HEK293 (cell line): ENCODE measurements at regions not wholly inside any gene's neighbourhood (a gene's known extent, or its start where the extent isn't known, plus 50 kb on each side); places are given as distances from the start of the nearest gene placed in this dataset.

Source experiments
- CTCF ChIA-PET: fragments of 350-600 bp; formaldehyde crosslinking; extraction: SDS; loops from one replicate; lab custom pipeline; 2021; ENCODE audit warnings: antibody characterized with exemption; lab: Yijun Ruan, JAX
- POLR2A ChIA-PET: fragments of 300-600 bp; formaldehyde crosslinking; extraction: SDS; loops from one replicate; lab custom pipeline; 2020; ENCODE audit warnings: antibody characterized with exemption, inconsistent platforms; lab: Yijun Ruan, JAX
- H3K27ac ChIP-seq: fragments of 200-500 bp; sonication (Bioruptor generic); 2 replicates; pipeline ENCODE4 v1.5.1; 2014; ENCODE audit warnings: low read depth, low read length, control low read depth, inconsistent platforms; ENCODE audit errors: extremely low read depth
- H3K36me3 ChIP-seq, 2 experiments: fragments of 200-500 bp in 1 of 2; sonication (Bioruptor generic) in 1 of 2; 1 replicate in 1 of 2; 2 replicates in 1 of 2; pipeline ENCODE4 v1.5.1; 2014 to 2017; ENCODE audit warnings: inconsistent platforms in 2 of 2, low read length in 2 of 2; ENCODE audit not compliant: control insufficient read depth in 2 of 2, insufficient read depth in 1 of 2
- H3K4me1 ChIP-seq: fragments of 200-500 bp; sonication (Bioruptor generic); 2 replicates; pipeline ENCODE4 v1.5.1; 2014; ENCODE audit warnings: mild to moderate bottlenecking, low read length, inconsistent platforms; ENCODE audit not compliant: control insufficient read depth, insufficient read depth
- H3K4me3 ChIP-seq: 2 replicates; pipeline ENCODE4 v1.5.1; 2011; ENCODE audit warnings: low read depth, mild to moderate bottlenecking, control low read depth, low read length, moderate library complexity
- H3K9me3 ChIP-seq: fragments of 200-500 bp; sonication (Bioruptor generic); 2 replicates; pipeline ENCODE4 v1.5.1; 2014; ENCODE audit warnings: low read depth, low read length, inconsistent platforms; ENCODE audit not compliant: control insufficient read depth, insufficient read depth
- IKZF3 ChIP-seq: fragments of 450-650 bp; IDR thresholded peaks from 2 replicates; pipeline ENCODE4 v1.5.0; 2018; ENCODE audit warnings: missing biosample characterization, mild to moderate bottlenecking, missing genetic modification characterization, moderate library complexity
- KLF1 ChIP-seq: fragments of 450-650 bp; formaldehyde crosslinking; IDR thresholded peaks from 2 replicates; pipeline ENCODE4 v1.5.1; 2016; ENCODE audit warnings: missing biosample characterization, missing genetic modification characterization
- KLF10 ChIP-seq: fragments of 450-650 bp; IDR thresholded peaks from 2 replicates; pipeline ENCODE4 v1.5.1; 2018; ENCODE audit warnings: missing biosample characterization, mild to moderate bottlenecking, missing genetic modification characterization
- ZBTB21 ChIP-seq: fragments of 450-650 bp; formaldehyde crosslinking; IDR thresholded peaks from 2 replicates; pipeline ENCODE4 v1.5.1; 2017; ENCODE audit warnings: missing biosample characterization, missing genetic modification characterization
- ZFHX2 ChIP-seq: fragments of 450-650 bp; formaldehyde crosslinking; conservative IDR thresholded peaks from 2 replicates; pipeline ENCODE4 v1.5.1; 2016; ENCODE audit warnings: missing biosample characterization, missing genetic modification characterization
- ZNF132 ChIP-seq: fragments of 450-650 bp; formaldehyde crosslinking; IDR thresholded peaks from 2 replicates; pipeline ENCODE4 v1.5.1; 2017; ENCODE audit warnings: missing biosample characterization, missing genetic modification characterization, borderline replicate concordance
- ZNF302 ChIP-seq: fragments of 450-650 bp; formaldehyde crosslinking; IDR thresholded peaks from 2 replicates; pipeline ENCODE4 v1.5.1; 2016; ENCODE audit warnings: missing biosample characterization, missing genetic modification characterization, low read depth
- ZNF530 ChIP-seq: fragments of 450-650 bp; formaldehyde crosslinking; IDR thresholded peaks from 2 replicates; pipeline ENCODE4 v1.5.1; 2016; ENCODE audit warnings: low read depth, missing biosample characterization, missing genetic modification characterization
- ZNF555 ChIP-seq: fragments of 450-650 bp; formaldehyde crosslinking; conservative IDR thresholded peaks from 2 replicates; pipeline ENCODE4 v1.5.1; 2017; ENCODE audit warnings: missing biosample characterization, mild to moderate bottlenecking, missing genetic modification characterization, inconsistent platforms
- ZNF600 ChIP-seq: fragments of 450-650 bp; formaldehyde crosslinking; IDR thresholded peaks from 2 replicates; pipeline ENCODE4 v1.5.1; 2016; ENCODE audit warnings: missing biosample characterization, missing genetic modification characterization
- ZNF658 ChIP-seq: fragments of 450-650 bp; formaldehyde crosslinking; IDR thresholded peaks from 2 replicates; pipeline ENCODE4; 2016; ENCODE audit warnings: missing biosample characterization, missing genetic modification characterization
- ZNF777 ChIP-seq: fragments of 450-650 bp; formaldehyde crosslinking; IDR thresholded peaks from 2 replicates; pipeline ENCODE4 v1.5.1; 2017; ENCODE audit warnings: missing biosample characterization, missing genetic modification characterization, borderline replicate concordance
- ZSCAN30 ChIP-seq: fragments of 450-650 bp; IDR thresholded peaks from 2 replicates; pipeline ENCODE4 v1.5.1; 2018; ENCODE audit warnings: missing biosample characterization, mild to moderate bottlenecking, missing genetic modification characterization, moderate library complexity
- TF ChIP-seq, protein P1 (sequence below): sonication (generic); formaldehyde crosslinking; IDR thresholded peaks from 2 replicates; pipeline ENCODE4 v1.8.1; 2022; ENCODE audit warnings: mild to moderate bottlenecking, moderate library complexity, missing genetic modification reagents
- TF ChIP-seq, protein P2 (sequence below): fragments of 450-650 bp; formaldehyde crosslinking; IDR thresholded peaks from 2 replicates; pipeline ENCODE4 v1.5.1; 2016; ENCODE audit warnings: missing biosample characterization, missing genetic modification characterization
- TF ChIP-seq, protein P3 (sequence below): fragments of 450-650 bp; formaldehyde crosslinking; IDR thresholded peaks from 2 replicates; pipeline ENCODE4 v1.5.0; 2017; ENCODE audit warnings: missing biosample characterization, missing genetic modification characterization, borderline replicate concordance
- TF ChIP-seq, protein P4 (sequence below): fragments of 450-650 bp; formaldehyde crosslinking; IDR thresholded peaks from 2 replicates; pipeline ENCODE4 v1.5.1; 2016; ENCODE audit warnings: missing biosample characterization, missing genetic modification characterization
- TF ChIP-seq, protein P5 (sequence below): fragments of 450-650 bp; IDR thresholded peaks from 2 replicates; pipeline ENCODE4 v1.5.1; 2018; ENCODE audit warnings: missing biosample characterization, missing genetic modification characterization

DNA sequence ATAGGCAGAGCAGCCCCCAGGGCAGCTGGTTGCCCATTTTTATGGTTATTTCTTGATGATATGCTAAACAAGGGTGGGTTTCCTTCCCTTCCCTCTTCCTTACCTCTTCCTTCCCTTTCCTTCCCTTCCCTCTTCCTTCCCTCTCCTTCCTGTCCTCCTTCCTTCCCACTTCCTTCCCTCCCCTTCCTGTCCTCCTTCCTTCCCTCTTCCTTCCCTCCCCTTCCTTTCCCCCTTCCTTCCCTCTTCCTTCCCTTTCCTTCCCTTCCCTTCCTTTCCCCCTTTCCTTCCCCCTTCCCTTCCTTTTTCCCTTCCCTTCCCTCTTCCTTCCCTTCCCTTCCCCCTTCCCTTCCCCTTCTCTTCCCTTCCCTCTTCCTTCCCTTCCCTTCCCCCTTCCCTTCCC lies 87.7 kb downstream of the MAP1LC3B2 start:
- H3K4me3 ChIP-seq, result no peak overlapping the region
- no peaks in the 10 kb centered on the region for H3K9me3 ChIP-seq
- CTCF ChIA-PET, result no interaction called here
- no peaks in the 10 kb centered on the region for H3K36me3 ChIP-seq
- TF ChIP-seq ZFHX2 (tag by site-specific recombination) (no peak), ZNF530 (tag by site-specific recombination) (no peak), ZSCAN30 (tag by site-specific recombination) (no peak), KLF10 (tag by site-specific recombination) (no peak), ZNF600 (tag by site-specific recombination) (no peak)
- TF ChIP-seq, protein P1, sequence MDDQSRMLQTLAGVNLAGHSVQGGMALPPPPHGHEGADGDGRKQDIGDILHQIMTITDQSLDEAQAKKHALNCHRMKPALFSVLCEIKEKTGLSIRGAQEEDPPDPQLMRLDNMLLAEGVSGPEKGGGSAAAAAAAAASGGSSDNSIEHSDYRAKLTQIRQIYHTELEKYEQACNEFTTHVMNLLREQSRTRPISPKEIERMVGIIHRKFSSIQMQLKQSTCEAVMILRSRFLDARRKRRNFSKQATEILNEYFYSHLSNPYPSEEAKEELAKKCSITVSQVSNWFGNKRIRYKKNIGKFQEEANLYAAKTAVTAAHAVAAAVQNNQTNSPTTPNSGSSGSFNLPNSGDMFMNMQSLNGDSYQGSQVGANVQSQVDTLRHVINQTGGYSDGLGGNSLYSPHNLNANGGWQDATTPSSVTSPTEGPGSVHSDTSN (CRISPR knock-in tag), result no peak
- TF ChIP-seq, protein P2, sequence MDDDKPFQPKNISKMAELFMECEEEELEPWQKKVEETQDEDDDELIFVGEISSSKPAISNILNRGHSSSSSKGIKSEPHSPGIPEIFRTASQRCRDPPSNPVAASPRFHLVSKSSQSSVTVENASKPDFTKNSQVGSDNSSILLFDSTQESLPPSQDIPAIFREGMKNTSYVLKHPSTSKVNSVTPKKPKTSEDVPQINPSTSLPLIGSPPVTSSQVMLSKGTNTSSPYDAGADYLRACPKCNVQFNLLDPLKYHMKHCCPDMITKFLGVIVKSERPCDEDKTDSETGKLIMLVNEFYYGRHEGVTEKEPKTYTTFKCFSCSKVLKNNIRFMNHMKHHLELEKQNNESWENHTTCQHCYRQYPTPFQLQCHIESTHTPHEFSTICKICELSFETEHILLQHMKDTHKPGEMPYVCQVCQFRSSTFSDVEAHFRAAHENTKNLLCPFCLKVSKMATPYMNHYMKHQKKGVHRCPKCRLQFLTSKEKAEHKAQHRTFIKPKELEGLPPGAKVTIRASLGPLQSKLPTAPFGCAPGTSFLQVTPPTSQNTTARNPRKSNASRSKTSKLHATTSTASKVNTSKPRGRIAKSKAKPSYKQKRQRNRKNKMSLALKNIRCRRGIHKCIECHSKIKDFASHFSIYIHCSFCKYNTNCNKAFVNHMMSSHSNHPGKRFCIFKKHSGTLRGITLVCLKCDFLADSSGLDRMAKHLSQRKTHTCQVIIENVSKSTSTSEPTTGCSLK (tag by site-specific recombination), result no peak
- H3K27ac ChIP-seq, result no peak overlapping the region
- POLR2A ChIA-PET, result no interaction called here
- no peaks in the 10 kb centered on the region for H3K4me1 ChIP-seq

DNA sequence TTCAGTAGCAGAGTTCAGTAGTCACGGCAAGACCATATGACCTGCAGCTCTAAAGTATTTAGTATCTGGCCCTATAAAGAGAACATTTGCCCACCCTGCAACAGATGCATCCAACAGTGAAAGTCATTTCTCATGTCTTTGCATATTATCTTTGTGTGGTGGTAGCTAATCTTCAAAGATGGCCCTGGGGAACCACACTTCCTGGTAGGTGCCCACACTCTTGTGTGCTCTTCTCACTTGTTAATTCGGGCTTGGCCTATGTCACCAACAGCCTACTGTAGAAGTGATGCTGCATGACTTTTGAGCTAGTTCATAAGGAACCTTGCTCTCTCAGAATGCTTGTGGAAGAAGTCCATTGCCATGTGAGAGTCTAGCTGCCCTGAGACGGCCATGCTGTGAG lies 85.6 kb downstream of the MAP1LC3B2 start:
- CTCF ChIA-PET, result interaction anchor here (0.6 kb wide), 2 partner anchors 16 to 383 kb away, joined by 3 to 4 read pairs; no protein-coding TSS in a partner anchor
- Histone ChIP-seq H3K4me3 (no peak overlapping the region), H3K36me3 (no peaks in the 10 kb centered on the region), H3K4me1 (no peaks in the 10 kb centered on the region), H3K27ac (no peak overlapping the region), H3K9me3 (no peaks in the 10 kb centered on the region)
- TF ChIP-seq, protein P3, sequence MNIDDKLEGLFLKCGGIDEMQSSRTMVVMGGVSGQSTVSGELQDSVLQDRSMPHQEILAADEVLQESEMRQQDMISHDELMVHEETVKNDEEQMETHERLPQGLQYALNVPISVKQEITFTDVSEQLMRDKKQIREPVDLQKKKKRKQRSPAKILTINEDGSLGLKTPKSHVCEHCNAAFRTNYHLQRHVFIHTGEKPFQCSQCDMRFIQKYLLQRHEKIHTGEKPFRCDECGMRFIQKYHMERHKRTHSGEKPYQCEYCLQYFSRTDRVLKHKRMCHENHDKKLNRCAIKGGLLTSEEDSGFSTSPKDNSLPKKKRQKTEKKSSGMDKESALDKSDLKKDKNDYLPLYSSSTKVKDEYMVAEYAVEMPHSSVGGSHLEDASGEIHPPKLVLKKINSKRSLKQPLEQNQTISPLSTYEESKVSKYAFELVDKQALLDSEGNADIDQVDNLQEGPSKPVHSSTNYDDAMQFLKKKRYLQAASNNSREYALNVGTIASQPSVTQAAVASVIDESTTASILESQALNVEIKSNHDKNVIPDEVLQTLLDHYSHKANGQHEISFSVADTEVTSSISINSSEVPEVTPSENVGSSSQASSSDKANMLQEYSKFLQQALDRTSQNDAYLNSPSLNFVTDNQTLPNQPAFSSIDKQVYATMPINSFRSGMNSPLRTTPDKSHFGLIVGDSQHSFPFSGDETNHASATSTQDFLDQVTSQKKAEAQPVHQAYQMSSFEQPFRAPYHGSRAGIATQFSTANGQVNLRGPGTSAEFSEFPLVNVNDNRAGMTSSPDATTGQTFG (tag by site-specific recombination), result no peak
- TF ChIP-seq IKZF3 (tag by site-specific recombination) (no peak), ZNF777 (tag by site-specific recombination) (no peak), ZBTB21 (tag by site-specific recombination) (no peak), ZNF555 (tag by site-specific recombination) (no peak), ZNF132 (tag by site-specific recombination) (no peak), ZNF658 (no peak), ZNF302 (no peak), KLF1 (no peak)
- TF ChIP-seq, protein P4, sequence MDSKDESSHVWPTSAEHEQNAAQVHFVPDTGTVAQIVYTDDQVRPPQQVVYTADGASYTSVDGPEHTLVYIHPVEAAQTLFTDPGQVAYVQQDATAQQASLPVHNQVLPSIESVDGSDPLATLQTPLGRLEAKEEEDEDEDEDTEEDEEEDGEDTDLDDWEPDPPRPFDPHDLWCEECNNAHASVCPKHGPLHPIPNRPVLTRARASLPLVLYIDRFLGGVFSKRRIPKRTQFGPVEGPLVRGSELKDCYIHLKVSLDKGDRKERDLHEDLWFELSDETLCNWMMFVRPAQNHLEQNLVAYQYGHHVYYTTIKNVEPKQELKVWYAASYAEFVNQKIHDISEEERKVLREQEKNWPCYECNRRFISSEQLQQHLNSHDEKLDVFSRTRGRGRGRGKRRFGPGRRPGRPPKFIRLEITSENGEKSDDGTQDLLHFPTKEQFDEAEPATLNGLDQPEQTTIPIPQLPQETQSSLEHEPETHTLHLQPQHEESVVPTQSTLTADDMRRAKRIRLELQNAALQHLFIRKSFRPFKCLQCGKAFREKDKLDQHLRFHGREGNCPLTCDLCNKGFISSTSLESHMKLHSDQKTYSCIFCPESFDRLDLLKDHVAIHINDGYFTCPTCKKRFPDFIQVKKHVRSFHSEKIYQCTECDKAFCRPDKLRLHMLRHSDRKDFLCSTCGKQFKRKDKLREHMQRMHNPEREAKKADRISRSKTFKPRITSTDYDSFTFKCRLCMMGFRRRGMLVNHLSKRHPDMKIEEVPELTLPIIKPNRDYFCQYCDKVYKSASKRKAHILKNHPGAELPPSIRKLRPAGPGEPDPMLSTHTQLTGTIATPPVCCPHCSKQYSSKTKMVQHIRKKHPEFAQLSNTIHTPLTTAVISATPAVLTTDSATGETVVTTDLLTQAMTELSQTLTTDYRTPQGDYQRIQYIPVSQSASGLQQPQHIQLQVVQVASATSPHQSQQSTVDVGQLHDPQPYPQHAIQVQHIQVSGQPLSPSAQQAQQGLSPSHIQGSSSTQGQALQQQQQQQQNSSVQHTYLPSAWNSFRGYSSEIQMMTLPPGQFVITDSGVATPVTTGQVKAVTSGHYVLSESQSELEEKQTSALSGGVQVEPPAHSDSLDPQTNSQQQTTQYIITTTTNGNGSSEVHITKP (tag by site-specific recombination), result no peak
- TF ChIP-seq, protein P5, sequence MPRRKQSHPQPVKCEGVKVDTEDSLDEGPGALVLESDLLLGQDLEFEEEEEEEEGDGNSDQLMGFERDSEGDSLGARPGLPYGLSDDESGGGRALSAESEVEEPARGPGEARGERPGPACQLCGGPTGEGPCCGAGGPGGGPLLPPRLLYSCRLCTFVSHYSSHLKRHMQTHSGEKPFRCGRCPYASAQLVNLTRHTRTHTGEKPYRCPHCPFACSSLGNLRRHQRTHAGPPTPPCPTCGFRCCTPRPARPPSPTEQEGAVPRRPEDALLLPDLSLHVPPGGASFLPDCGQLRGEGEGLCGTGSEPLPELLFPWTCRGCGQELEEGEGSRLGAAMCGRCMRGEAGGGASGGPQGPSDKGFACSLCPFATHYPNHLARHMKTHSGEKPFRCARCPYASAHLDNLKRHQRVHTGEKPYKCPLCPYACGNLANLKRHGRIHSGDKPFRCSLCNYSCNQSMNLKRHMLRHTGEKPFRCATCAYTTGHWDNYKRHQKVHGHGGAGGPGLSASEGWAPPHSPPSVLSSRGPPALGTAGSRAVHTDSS (tag by site-specific recombination), result no peak
- POLR2A ChIA-PET, result no interaction called here
